SK-N-SH treated with all-trans-retinoic acid at 6 μM for 48 hours (cell line): ENCODE measurements at regions not wholly inside any gene's neighbourhood (a gene's known extent, or its start where the extent isn't known, plus 50 kb on each side); places are given as distances from the start of the nearest gene placed in this dataset.

Source experiments
- ESRRG ChIP-seq: fragments of 250-450 bp; sonication (Bioruptor Pico); IDR thresholded peaks from 2 replicates; pipeline ENCODE4 v1.6.1; 2021; ENCODE audit warnings: mild to moderate bottlenecking
- ZFP3 ChIP-seq: fragments of 250-450 bp; sonication (Bioruptor Pico); IDR thresholded peaks from 2 replicates; pipeline ENCODE4 v1.5.0; 2020; ENCODE audit warnings: mild to moderate bottlenecking, moderate library complexity
- ZFP30 ChIP-seq: fragments of 450-650 bp; formaldehyde crosslinking; IDR thresholded peaks from 2 replicates; pipeline ENCODE4 v1.5.0; 2022; ENCODE audit warnings: mild to moderate bottlenecking, moderate library complexity
- ZNF8 ChIP-seq: fragments of 450-650 bp; formaldehyde crosslinking; IDR thresholded peaks from 2 replicates; pipeline ENCODE4 v1.5.0; 2020; ENCODE audit warnings: mild to moderate bottlenecking, moderate library complexity
- TF ChIP-seq, protein P1 (sequence below): fragments of 250-450 bp; sonication (Bioruptor Pico); IDR thresholded peaks from 2 replicates; pipeline ENCODE4 v1.5.0; 2020; ENCODE audit warnings: mild to moderate bottlenecking, moderate library complexity
- TF ChIP-seq, protein P2 (sequence below): fragments of 250-450 bp; sonication (Bioruptor Pico); IDR thresholded peaks from 2 replicates; pipeline ENCODE4 v1.8.0; 2020; ENCODE audit warnings: mild to moderate bottlenecking, moderate library complexity, borderline replicate concordance

GRCh38 chr5:143606043-143606752 lies 202.7 kb upstream of the NR3C1 start:
- TF ChIP-seq, protein P1, sequence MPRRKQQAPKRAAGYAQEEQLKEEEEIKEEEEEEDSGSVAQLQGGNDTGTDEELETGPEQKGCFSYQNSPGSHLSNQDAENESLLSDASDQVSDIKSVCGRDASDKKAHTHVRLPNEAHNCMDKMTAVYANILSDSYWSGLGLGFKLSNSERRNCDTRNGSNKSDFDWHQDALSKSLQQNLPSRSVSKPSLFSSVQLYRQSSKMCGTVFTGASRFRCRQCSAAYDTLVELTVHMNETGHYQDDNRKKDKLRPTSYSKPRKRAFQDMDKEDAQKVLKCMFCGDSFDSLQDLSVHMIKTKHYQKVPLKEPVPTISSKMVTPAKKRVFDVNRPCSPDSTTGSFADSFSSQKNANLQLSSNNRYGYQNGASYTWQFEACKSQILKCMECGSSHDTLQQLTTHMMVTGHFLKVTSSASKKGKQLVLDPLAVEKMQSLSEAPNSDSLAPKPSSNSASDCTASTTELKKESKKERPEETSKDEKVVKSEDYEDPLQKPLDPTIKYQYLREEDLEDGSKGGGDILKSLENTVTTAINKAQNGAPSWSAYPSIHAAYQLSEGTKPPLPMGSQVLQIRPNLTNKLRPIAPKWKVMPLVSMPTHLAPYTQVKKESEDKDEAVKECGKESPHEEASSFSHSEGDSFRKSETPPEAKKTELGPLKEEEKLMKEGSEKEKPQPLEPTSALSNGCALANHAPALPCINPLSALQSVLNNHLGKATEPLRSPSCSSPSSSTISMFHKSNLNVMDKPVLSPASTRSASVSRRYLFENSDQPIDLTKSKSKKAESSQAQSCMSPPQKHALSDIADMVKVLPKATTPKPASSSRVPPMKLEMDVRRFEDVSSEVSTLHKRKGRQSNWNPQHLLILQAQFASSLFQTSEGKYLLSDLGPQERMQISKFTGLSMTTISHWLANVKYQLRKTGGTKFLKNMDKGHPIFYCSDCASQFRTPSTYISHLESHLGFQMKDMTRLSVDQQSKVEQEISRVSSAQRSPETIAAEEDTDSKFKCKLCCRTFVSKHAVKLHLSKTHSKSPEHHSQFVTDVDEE (CRISPR knock-in tag), result no peak
- TF ChIP-seq ESRRG, result no peak
- TF ChIP-seq, protein P2, sequence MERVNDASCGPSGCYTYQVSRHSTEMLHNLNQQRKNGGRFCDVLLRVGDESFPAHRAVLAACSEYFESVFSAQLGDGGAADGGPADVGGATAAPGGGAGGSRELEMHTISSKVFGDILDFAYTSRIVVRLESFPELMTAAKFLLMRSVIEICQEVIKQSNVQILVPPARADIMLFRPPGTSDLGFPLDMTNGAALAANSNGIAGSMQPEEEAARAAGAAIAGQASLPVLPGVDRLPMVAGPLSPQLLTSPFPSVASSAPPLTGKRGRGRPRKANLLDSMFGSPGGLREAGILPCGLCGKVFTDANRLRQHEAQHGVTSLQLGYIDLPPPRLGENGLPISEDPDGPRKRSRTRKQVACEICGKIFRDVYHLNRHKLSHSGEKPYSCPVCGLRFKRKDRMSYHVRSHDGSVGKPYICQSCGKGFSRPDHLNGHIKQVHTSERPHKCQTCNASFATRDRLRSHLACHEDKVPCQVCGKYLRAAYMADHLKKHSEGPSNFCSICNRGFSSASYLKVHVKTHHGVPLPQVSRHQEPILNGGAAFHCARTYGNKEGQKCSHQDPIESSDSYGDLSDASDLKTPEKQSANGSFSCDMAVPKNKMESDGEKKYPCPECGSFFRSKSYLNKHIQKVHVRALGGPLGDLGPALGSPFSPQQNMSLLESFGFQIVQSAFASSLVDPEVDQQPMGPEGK (CRISPR knock-in tag), result no peak
- TF ChIP-seq ZNF8 (CRISPR knock-in tag), result no peak
- no peak for TF ChIP-seq ZFP3
- no peak for TF ChIP-seq ZFP30
